HG03342 (cell line): ENCODE measurements at regions not wholly inside any gene's neighbourhood (a gene's known extent, or its start where the extent isn't known, plus 50 kb on each side); places are given as distances from the start of the nearest gene placed in this dataset.

Experiments
- ATAC-seq: cut with Tn5 transposase; IDR thresholded peaks from one replicate; pipeline ENCODE4 v1.9.1; 2021; ENCODE audit warnings: mild to moderate bottlenecking, moderate library complexity; ENCODE audit not compliant: unreplicated experiment

- ATAC-seq, result no peak
Measured at GRCh38 chr3:194265505-194265892, 85.6 kb downstream of the CPN2 start.

- ATAC-seq, result no peak
Measured at GRCh38 chr3:194265996-194266964, 84.8 kb downstream of the CPN2 start.

- no peak for ATAC-seq
Measured at GRCh38 chr3:194267744-194268653, 83.1 kb downstream of the CPN2 start.

GRCh38 chr3:194268654-194269512 is 82.2 kb downstream of the CPN2 start:
- ATAC-seq, result no peak

GRCh38 chr3:194269610-194270145 is 81.5 kb downstream of the CPN2 start:
- no peak for ATAC-seq

- no peak for ATAC-seq
Measured at GRCh38 chr3:194270627-194271459, 80.3 kb downstream of the CPN2 start.

- no peak for ATAC-seq
Measured at GRCh38 chr3:194271460-194272035, 79.6 kb downstream of the CPN2 start.

GRCh38 chr3:194272221-194272620 is 78.9 kb downstream of the CPN2 start:
- ATAC-seq, result no peak

GRCh38 chr3:194272861-194273742 is 78.0 kb downstream of the CPN2 start:
- no peak for ATAC-seq

- ATAC-seq, result no peak
Measured at GRCh38 chr3:194273743-194274310, 77.3 kb downstream of the CPN2 start.

- ATAC-seq, result no peak
Measured at GRCh38 chr3:194274424-194275085, 76.6 kb downstream of the CPN2 start.

GRCh38 chr3:194275291-194275690 is 75.8 kb downstream of the CPN2 start:
- no peak for ATAC-seq

- ATAC-seq, result no peak
Measured at GRCh38 chr3:194275721-194276120, 75.4 kb downstream of the CPN2 start.

GRCh38 chr3:194276768-194277103 is 74.4 kb downstream of the CPN2 start:
- no peak for ATAC-seq

- no peak for ATAC-seq
Measured at GRCh38 chr3:194277104-194277785, 73.9 kb downstream of the CPN2 start.

GRCh38 chr3:194277786-194278130 is 73.4 kb downstream of the CPN2 start:
- ATAC-seq, result no peak
